Cardiac fibroblast (primary cell): ENCODE measurements at regions not wholly inside any gene's neighbourhood (a gene's known extent, or its start where the extent isn't known, plus 50 kb on each side); places are given as distances from the start of the nearest gene placed in this dataset.
A peak's percentile ranks its signal among the peaks of the same experiment; 100 is the strongest.

Experiments
- DNase-seq, 2 donors: peaks; one replicate each; pipeline versions ENCODE4 v3.0.0 to v3.0.0-alpha.2; 2010; ENCODE audit warnings: low read depth in 2 of 2
- H3K4me3 ChIP-seq, 2 donors: replicated peaks in 1 of 2; 1 replicate in 1 of 2; 2 replicates in 1 of 2; pipeline ENCODE4 v1.5.1; 2011; ENCODE audit warnings: low read depth in 2 of 2, low read length in 2 of 2, mild to moderate bottlenecking in 2 of 2, moderate library complexity in 1 of 2
- CTCF ChIP-seq: IDR thresholded peaks from one replicate; pipeline ENCODE4 v1.5.1; 2011; ENCODE audit warnings: low read depth, mild to moderate bottlenecking, low read length, inconsistent platforms

- no peak for TF ChIP-seq CTCF
- no peak overlapping the region for H3K4me3 ChIP-seq
- no peak for DNase-seq
These were observed 482.7 kb upstream of the POU3F3 start for GRCh38 chr2:104371087-104371781.

GRCh38 chr2:104375206-104375605, 478.7 kb upstream of the POU3F3 start:
- no peak for DNase-seq
- no peak for TF ChIP-seq CTCF
- no peak overlapping the region for H3K4me3 ChIP-seq

- no peak for TF ChIP-seq CTCF
- no peak overlapping the region for H3K4me3 ChIP-seq
- no peak for DNase-seq
These were observed 475.0 kb upstream of the POU3F3 start for GRCh38 chr2:104378853-104379374.

- no peak for DNase-seq
- no peak for TF ChIP-seq CTCF
- no peak overlapping the region for H3K4me3 ChIP-seq
These were observed 469.0 kb upstream of the POU3F3 start for GRCh38 chr2:104384961-104385360.

- no peak overlapping the region for H3K4me3 ChIP-seq
- TF ChIP-seq CTCF: no peak
- DNase-seq: no peak
These were observed 468.2 kb upstream of the POU3F3 start for GRCh38 chr2:104385743-104386142.

- no peak overlapping the region for H3K4me3 ChIP-seq
- peak in 1 of 2 donors; percentile 3 for DNase-seq
- no peak for TF ChIP-seq CTCF
These were observed 465.6 kb upstream of the POU3F3 start for GRCh38 chr2:104388296-104388695.

GRCh38 chr2:104402825-104403224, 451.1 kb upstream of the POU3F3 start:
- no peak for TF ChIP-seq CTCF

More at GRCh38 chr2:104402825-104403224, 451.1 kb upstream of the POU3F3 start:
- DNase-seq: no peak
- H3K4me3 ChIP-seq: no peak overlapping the region
